GM18505 (cell line): ENCODE measurements at regions not wholly inside any gene's neighbourhood (a gene's known extent, or its start where the extent isn't known, plus 50 kb on each side); places are given as distances from the start of the nearest gene placed in this dataset.
"Not testable (repeated sequence)": the region's sequence is repeated elsewhere in the genome, so short reads cannot be mapped to it uniquely, and the experiment has no call there.

Experiments used
- ATAC-seq: cut with Tn5 transposase; IDR thresholded peaks from one replicate; pipeline ENCODE4 v1.9.1; 2021; ENCODE audit not compliant: unreplicated experiment
- POLR2A ChIP-seq: IDR thresholded peaks from 4 replicates; pipeline ENCODE4 v1.6.1; 2011; ENCODE audit warnings: borderline replicate concordance; ENCODE audit not compliant: insufficient read depth, insufficient read length; ENCODE audit errors: extremely low read depth

- ATAC-seq, result no peak
- TF ChIP-seq POLR2A, result no peak
Observed at GRCh38 chr4:82268050-82268825, 105.6 kb downstream of the HNRNPD start.

- no peak for TF ChIP-seq POLR2A
- no peak for ATAC-seq
Observed at GRCh38 chr4:82267506-82267905, 106.3 kb downstream of the HNRNPD start.

- TF ChIP-seq POLR2A, result no peak
- ATAC-seq, result no peak
Observed at GRCh38 chr4:82266345-82266744, 107.4 kb downstream of the HNRNPD start.

DNA sequence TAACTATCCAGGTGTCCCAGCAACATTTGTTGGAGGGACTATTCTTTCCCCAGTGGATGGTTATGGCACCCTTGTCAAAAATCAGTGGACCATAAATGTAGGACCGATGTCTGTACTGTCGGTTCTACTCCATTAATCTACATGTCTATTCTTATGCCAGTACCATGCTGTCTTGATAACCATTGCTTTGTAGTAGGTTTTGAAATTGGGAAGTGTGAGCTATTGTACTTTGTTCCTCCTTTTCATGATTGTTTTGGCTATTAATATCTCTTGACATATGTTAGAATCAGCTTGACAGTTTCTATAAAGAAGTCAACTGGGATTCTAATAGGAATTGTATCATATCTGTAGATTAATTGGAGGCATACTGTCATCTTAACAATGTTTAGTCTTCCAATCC lies 112.7 kb downstream of the HNRNPD start:
- TF ChIP-seq POLR2A, result no peak
- no peak for ATAC-seq

DNA sequence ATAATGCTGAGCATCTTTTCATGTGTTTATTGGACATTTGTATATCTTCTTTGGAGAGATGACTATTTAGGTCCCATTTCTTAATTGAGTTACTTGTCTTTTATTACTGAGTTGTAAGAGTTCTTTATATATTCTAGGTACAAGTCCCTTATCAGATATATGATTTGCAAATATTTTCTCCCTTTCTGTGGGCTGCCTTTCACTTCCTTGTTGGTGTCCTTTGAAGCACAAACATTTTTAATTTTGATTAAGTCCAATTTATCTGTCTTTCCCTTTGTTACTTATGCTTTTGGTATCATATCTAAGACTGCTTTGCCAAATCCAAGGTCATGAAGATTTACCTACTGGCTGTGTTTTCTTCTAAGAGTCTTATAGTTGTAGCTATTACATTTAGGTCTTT lies 113.2 kb downstream of the HNRNPD start:
- ATAC-seq, result no peak
- TF ChIP-seq POLR2A, result no peak

GRCh38 chr4:82256718-82257117 lies 117.1 kb downstream of the HNRNPD start:
- no peak for TF ChIP-seq POLR2A
- no peak for ATAC-seq

GRCh38 chr4:82255657-82256056 lies 118.1 kb downstream of the HNRNPD start:
- ATAC-seq, result no peak
- TF ChIP-seq POLR2A, result no peak

DNA sequence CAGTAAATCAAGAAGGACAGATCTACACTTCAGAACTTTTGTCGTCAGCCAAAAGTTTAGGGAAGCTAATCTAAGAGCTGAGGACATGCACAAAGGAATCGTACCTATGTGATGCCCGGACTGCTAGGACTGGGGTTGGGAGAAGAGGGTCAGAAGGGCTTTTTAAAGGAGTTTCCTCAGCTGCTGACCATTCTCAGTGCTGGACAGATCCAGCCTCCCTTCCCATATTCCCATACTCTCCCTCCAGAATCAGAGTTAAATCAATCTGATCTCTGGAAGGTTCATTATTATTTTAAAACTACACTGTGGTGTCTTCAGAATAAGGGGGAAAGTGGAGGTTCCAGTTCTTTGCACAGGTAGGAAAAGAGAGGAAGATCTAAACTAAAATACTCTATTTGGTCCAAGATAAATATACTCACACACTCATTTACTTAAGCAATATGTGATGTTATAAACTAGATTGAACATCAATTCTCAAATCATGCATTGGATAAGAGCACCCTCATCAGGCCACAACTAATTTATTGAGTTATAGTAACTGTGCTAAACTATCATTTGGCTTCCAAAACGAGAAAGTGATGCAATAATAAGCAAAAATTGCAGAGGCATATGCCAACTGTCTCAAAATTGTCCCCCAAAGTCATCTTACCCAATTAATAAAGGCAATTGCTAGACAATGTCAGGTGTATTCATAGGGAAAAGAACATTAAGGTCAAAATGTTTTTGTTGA lies 124.7 kb downstream of the HNRNPD start:
- no peak for ATAC-seq
- TF ChIP-seq POLR2A, result no peak

DNA sequence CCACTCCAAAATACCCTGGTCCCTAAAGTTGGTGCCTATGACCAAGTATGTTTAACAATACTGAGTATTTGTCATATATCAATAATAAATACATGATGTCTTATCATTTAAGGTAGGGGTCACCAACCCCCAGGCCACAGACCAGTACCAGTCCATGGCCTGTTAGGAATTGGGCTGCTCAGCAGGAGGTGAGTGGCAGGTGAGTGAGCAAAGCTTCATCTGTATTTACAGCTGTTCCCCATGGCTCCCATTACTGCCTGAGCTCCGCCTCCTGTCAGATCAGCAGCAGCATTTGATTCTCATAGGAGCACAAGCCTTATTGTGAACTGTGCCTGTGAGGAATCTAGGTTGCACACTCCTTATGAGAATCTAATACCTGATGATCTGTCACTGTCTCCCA lies 126.2 kb downstream of the HNRNPD start:
- TF ChIP-seq POLR2A, result no peak
- ATAC-seq, result no peak

DNA sequence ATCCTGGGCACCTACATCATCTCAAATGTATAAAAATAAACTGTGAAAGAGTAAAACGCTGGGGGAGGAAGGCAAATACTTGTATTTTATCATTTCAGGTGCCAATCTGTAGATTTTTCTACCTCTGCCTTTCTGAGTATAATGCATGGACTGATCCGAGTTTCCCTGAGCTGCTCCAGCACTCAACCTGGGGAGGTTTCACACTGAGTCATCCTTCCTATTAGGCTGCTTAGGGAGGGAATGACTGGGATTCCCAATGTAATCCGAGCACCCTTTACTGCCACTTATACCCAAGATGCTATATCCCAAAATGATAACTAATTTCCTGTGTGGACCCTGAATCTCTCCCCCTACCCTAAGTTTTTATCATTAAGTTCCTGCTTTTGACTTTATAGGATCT lies 126.6 kb downstream of the HNRNPD start:
- no peak for ATAC-seq
- TF ChIP-seq POLR2A, result no peak

DNA sequence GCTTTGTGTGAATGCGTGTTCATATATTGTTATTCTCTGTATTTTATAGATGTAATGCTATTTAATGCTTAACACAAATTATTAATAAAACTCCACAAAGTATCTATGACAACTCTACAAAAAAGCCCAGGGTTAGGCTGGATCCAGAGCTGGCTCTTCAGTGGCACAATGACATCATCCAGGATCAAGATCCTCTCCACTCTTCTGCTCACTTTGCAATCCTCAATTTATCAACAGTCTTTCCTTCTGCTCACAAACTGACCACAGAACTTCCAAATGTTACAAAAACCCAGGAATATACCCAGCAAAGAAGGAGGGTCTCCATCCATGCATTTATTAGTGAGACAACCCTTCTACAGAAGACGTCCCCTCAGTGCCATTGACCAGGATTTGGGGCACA lies 132.3 kb downstream of the HNRNPD start:
- no peak for TF ChIP-seq POLR2A
- ATAC-seq, result no peak

DNA sequence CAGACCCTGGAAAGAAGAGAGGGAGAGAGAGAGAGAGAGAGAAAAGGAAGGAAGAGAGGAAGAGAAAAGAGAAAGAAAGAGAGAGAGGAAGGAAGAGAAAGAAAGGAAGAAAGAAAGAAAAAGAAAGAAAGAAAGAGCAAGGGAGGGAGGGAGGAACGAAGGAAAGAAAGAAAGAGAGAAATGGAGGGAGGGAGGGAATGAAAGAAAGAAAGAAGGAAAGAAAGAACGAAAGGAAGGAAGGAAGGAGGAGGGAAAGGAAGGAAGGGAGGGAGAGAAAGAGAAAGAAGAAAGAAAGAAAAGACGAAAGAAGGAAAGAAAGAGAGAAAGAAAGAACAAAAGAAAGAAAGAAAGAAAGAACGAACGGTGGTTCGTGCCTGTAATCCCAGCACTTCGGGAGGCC lies 133.4 kb downstream of the HNRNPD start:
- ATAC-seq, result no peak
- TF ChIP-seq POLR2A, result no peak

DNA sequence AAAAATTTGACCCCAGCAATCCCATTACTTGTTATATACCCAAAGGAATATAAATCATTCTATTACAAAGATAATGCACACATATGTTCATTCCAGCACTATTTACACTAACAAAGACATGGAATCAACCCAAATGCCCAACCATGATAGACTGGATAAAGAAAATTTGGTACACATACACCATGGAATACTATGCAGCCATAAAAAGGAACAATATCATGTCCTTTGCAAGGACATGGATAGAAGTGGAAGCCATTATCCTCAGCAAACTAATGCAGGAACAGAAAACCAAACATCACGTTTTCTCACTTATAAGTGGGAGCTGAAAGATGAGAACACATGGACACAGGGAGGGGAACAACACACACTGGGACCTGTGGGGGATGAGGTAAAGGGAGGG lies 136.6 kb downstream of the HNRNPD start:
- ATAC-seq, result not testable (repeated sequence)

- no peak for ATAC-seq
- no peak for TF ChIP-seq POLR2A
Observed at GRCh38 chr4:82235346-82235745, 138.4 kb downstream of the HNRNPD start.
